ENCODE measurements at regions not wholly inside any gene's neighbourhood (a gene's known extent, or its start where the extent isn't known, plus 50 kb on each side); places are given as distances from the start of the nearest gene placed in this dataset.

DNA sequence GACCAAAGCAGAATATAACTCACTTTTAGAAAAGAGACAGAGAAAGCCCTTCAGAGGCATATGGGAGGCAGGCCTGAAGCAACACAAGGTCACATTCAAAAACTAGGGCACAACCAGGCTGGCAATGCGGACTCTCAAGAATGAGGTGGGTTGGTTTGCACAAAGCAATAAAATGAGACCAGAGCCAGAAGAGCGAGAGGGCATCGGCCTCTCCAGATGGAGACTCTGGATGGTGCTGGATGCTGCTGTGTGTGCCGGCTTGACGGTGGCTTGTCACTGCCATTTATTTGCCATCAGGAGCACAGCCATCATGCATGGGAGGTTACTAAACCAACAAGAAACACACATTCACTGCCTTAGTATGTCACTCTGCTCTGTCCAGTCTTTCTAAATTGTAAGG is 649.4 kb downstream of the DIAPH3 start:
- TF ChIP-seq TOX (CRISPR knock-in tag; IDR thresholded peaks at IDR 0.05; ENCODE audit: borderline replicate concordance): no peak
- TF ChIP-seq ZNF70 (CRISPR knock-in tag; IDR thresholded peaks at IDR 0.05): no peak
- TF ChIP-seq ZC3H10 (CRISPR knock-in tag; IDR thresholded peaks at IDR 0.05): no peak
- no peak for TF ChIP-seq ZNF565 (CRISPR knock-in tag; conservative IDR thresholded peaks at IDR 0.05; ENCODE audit: low read depth)
- TF ChIP-seq BACH2 (CRISPR knock-in tag; IDR thresholded peaks at IDR 0.05; ENCODE audit: borderline replicate concordance): no peak
- TF ChIP-seq, protein P1, sequence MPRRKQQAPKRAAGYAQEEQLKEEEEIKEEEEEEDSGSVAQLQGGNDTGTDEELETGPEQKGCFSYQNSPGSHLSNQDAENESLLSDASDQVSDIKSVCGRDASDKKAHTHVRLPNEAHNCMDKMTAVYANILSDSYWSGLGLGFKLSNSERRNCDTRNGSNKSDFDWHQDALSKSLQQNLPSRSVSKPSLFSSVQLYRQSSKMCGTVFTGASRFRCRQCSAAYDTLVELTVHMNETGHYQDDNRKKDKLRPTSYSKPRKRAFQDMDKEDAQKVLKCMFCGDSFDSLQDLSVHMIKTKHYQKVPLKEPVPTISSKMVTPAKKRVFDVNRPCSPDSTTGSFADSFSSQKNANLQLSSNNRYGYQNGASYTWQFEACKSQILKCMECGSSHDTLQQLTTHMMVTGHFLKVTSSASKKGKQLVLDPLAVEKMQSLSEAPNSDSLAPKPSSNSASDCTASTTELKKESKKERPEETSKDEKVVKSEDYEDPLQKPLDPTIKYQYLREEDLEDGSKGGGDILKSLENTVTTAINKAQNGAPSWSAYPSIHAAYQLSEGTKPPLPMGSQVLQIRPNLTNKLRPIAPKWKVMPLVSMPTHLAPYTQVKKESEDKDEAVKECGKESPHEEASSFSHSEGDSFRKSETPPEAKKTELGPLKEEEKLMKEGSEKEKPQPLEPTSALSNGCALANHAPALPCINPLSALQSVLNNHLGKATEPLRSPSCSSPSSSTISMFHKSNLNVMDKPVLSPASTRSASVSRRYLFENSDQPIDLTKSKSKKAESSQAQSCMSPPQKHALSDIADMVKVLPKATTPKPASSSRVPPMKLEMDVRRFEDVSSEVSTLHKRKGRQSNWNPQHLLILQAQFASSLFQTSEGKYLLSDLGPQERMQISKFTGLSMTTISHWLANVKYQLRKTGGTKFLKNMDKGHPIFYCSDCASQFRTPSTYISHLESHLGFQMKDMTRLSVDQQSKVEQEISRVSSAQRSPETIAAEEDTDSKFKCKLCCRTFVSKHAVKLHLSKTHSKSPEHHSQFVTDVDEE (CRISPR knock-in tag; IDR thresholded peaks at IDR 0.05): no peak
- no peak for TF ChIP-seq SNAI2 (CRISPR knock-in tag; IDR thresholded peaks at IDR 0.05)
- TF ChIP-seq ISL1 (CRISPR knock-in tag; IDR thresholded peaks at IDR 0.05): no peak
- TF ChIP-seq RARB (CRISPR knock-in tag; IDR thresholded peaks at IDR 0.05): no peak
- ATAC-seq: no peak

DNA sequence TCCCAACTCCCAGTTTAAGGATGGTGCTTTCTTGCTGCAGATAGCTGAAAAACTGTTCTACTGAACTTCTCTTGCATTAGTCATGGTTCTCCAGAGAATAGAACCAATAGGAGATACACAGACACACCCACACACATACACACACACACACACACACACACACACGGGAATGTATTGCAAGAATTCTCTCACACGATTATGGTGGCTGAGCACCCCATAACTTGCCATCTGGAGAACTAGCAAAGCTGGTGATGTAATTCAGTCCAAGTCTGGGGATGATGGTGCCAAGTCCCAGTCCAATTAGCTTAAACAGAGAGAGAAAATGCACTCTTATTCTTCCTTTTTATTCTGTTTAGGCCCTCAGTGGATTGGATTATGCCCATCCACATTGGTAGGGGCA is 643.9 kb downstream of the DIAPH3 start:
- TF ChIP-seq, protein P2, sequence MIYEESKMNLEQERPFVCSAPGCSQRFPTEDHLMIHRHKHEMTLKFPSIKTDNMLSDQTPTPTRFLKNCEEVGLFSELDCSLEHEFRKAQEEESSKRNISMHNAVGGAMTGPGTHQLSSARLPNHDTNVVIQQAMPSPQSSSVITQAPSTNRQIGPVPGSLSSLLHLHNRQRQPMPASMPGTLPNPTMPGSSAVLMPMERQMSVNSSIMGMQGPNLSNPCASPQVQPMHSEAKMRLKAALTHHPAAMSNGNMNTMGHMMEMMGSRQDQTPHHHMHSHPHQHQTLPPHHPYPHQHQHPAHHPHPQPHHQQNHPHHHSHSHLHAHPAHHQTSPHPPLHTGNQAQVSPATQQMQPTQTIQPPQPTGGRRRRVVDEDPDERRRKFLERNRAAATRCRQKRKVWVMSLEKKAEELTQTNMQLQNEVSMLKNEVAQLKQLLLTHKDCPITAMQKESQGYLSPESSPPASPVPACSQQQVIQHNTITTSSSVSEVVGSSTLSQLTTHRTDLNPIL (CRISPR knock-in tag; IDR thresholded peaks at IDR 0.05; ENCODE audit: low read depth): no peak
- no peak for TF ChIP-seq SNAI2 (CRISPR knock-in tag; IDR thresholded peaks at IDR 0.05)
- TF ChIP-seq ZC3H10 (CRISPR knock-in tag; IDR thresholded peaks at IDR 0.05): no peak
- TF ChIP-seq, protein P3, sequence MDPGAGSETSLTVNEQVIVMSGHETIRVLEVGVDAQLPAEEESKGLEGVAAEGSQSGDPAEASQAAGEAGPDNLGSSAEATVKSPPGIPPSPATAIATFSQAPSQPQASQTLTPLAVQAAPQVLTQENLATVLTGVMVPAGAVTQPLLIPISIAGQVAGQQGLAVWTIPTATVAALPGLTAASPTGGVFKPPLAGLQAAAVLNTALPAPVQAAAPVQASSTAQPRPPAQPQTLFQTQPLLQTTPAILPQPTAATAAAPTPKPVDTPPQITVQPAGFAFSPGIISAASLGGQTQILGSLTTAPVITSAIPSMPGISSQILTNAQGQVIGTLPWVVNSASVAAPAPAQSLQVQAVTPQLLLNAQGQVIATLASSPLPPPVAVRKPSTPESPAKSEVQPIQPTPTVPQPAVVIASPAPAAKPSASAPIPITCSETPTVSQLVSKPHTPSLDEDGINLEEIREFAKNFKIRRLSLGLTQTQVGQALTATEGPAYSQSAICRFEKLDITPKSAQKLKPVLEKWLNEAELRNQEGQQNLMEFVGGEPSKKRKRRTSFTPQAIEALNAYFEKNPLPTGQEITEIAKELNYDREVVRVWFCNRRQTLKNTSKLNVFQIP (CRISPR knock-in tag; IDR thresholded peaks at IDR 0.05; ENCODE audit: borderline replicate concordance, low read depth): no peak
- ATAC-seq: no peak

DNA sequence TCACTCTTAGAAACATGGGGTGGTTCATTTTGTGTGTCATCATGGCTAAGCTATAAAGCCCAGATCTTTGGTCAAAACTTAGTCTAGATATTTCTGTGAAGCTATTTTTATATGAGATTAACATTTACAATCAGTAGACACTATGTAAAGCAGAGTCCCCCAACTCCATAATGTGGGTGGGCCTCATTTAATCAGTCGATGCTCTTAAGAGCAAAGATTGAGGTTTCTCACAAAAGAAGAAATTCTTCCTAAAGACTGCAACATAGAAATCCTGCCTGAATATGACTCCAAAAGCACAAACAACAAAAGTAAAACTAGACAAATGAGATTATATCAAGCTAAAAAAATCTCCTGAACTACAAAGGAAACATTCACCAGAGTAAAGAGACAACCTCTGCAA is 642.2 kb downstream of the DIAPH3 start:
- TF ChIP-seq ZNF8 (CRISPR knock-in tag; IDR thresholded peaks at IDR 0.05): no peak
- no peak for TF ChIP-seq TOX (CRISPR knock-in tag; IDR thresholded peaks at IDR 0.05; ENCODE audit: borderline replicate concordance)
- TF ChIP-seq GLIS3 (CRISPR knock-in tag; IDR thresholded peaks at IDR 0.05): no peak
- TF ChIP-seq OSR1 (CRISPR knock-in tag; IDR thresholded peaks at IDR 0.05): no peak
- ATAC-seq: no peak

DNA sequence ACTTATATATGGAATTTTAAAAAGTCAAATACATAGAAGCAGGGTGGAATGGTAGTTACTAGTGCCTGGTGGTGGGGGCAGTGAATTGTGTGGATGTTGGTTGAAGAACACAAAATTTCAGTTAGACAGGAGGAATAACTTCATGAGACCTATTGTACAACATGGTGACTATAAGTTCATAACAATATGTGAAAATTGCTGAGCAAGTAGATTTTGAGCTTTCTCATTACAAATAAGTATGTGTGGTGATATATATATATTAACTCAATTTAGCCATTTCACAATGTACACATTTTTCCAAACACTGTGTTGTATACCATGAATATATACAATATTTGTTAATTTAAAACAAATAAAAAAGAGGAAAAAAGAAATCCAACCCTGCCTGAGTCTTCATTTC is 641.1 kb downstream of the DIAPH3 start:
- ATAC-seq: no peak
- TF ChIP-seq TCF4 (CRISPR knock-in tag; IDR thresholded peaks at IDR 0.05; ENCODE audit: borderline replicate concordance): no peak
- TF ChIP-seq ZC3H10 (CRISPR knock-in tag; IDR thresholded peaks at IDR 0.05): no peak
- no peak for TF ChIP-seq ZNF70 (CRISPR knock-in tag; IDR thresholded peaks at IDR 0.05)
- no peak for TF ChIP-seq ZNF8 (CRISPR knock-in tag; IDR thresholded peaks at IDR 0.05)
- TF ChIP-seq, protein P2 (CRISPR knock-in tag; IDR thresholded peaks at IDR 0.05; ENCODE audit: low read depth): no peak

DNA sequence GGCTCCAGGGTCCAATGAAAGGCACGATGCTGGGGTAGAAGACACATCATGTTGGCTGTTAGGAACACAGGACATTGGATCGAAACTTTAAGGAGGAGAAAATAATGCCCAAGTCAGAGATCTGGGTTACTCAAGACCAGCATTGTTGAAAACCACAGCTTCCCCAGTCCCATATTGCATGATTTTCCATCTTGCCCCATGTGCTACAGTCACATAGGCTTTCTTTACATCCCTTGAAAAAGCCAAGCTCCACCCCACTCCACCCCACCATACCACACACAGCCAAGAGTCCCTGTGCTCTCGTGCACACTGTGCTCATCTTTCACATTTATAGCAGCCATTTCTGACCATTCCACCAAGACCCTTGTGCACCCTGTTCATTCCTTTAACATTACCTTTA is 636.2 kb downstream of the DIAPH3 start:
- TF ChIP-seq GLIS3 (CRISPR knock-in tag; IDR thresholded peaks at IDR 0.05) (no peak), ZNF70 (CRISPR knock-in tag; IDR thresholded peaks at IDR 0.05) (no peak), BACH2 (CRISPR knock-in tag; IDR thresholded peaks at IDR 0.05; ENCODE audit: borderline replicate concordance) (no peak), ESRRG (CRISPR knock-in tag; IDR thresholded peaks at IDR 0.05) (no peak)
- ATAC-seq: no peak

DNA sequence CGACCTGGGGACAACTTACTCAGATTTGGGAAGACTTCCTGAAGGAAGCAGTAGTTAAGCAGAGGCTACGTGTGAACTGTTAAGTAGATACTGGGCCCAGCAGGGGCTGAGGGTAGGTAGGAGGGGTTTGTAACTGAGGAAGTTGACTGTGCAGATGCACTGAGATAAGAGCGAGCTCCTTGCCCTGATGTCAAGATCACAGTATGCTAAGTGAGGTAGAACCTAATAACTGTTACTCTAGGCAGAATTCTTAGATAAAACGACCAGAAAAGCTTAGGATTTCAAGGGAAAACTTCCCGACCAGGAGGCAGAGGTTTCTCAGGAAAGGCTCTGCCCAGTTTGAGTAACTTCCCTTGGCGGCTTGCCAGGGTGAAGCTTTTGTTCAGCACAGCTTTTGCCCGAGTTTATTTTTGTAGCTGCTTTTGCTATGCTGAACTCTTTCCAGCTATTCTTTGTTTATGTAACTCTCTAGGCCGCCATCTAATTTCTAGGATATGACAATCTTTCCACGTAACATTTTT is 632.1 kb downstream of the DIAPH3 start:
- peak; percentile 80 for ATAC-seq
- no peak for TF ChIP-seq TCF4 (CRISPR knock-in tag; IDR thresholded peaks at IDR 0.05; ENCODE audit: borderline replicate concordance)
- TF ChIP-seq, protein P4, sequence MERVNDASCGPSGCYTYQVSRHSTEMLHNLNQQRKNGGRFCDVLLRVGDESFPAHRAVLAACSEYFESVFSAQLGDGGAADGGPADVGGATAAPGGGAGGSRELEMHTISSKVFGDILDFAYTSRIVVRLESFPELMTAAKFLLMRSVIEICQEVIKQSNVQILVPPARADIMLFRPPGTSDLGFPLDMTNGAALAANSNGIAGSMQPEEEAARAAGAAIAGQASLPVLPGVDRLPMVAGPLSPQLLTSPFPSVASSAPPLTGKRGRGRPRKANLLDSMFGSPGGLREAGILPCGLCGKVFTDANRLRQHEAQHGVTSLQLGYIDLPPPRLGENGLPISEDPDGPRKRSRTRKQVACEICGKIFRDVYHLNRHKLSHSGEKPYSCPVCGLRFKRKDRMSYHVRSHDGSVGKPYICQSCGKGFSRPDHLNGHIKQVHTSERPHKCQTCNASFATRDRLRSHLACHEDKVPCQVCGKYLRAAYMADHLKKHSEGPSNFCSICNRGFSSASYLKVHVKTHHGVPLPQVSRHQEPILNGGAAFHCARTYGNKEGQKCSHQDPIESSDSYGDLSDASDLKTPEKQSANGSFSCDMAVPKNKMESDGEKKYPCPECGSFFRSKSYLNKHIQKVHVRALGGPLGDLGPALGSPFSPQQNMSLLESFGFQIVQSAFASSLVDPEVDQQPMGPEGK (CRISPR knock-in tag; IDR thresholded peaks at IDR 0.05; ENCODE audit: borderline replicate concordance): no peak
- TF ChIP-seq, protein P3 (CRISPR knock-in tag; IDR thresholded peaks at IDR 0.05; ENCODE audit: borderline replicate concordance, low read depth): no peak

All from SK-N-SH treated with all-trans-retinoic acid at 6 μM for 48 hours (cell line).